HCT116 (cell line): ENCODE measurements at regions not wholly inside any gene's neighbourhood (a gene's known extent, or its start where the extent isn't known, plus 50 kb on each side); places are given as distances from the start of the nearest gene placed in this dataset.

Experiments used
- ATAC-seq: fragments of 200-7000 bp; cut with Tn5 transposase; 2 replicates; pipeline ENCODE4 v1.9.1; 2020; ENCODE audit warnings: mild to moderate bottlenecking, moderate library complexity
- BruUV-seq: library from RNA; stranded (reverse); fragments of 400-500 nt; replicated peaks from 2 replicates; lab custom pipeline; 2021; lab: Mats Ljungman, UMichigan
- CTCF ChIA-PET: fragments of 300-600 bp; sonication (Branson Sonifier 250); formaldehyde crosslinking; loops from one replicate; lab custom pipeline; 2021; ENCODE audit warnings: antibody characterized with exemption; lab: Charles Lee
- POLR2A ChIA-PET: fragments of 300-600, 350-600 bp; sonication (Branson Sonifier 250); formaldehyde crosslinking; loops from one replicate; lab custom pipeline; 2021; ENCODE audit warnings: antibody characterized with exemption; lab: Charles Lee
- RAD21 ChIA-PET, 2 experiments: fragments of 300-600 bp; sonication (Branson Sonifier 250); formaldehyde crosslinking; loops; one replicate each; lab custom pipeline; 2023; ENCODE audit warnings: low total read pairs in 2 of 2; ENCODE audit not compliant: uncharacterized antibody in 2 of 2, unreplicated experiment in 2 of 2, low non-redundant PET in 1 of 2; lab: Charles Lee
- DNase-seq: peaks from one replicate; pipeline ENCODE4 v3.0.0-alpha.2; 2010; ENCODE audit warnings: low read depth, low spot score
- H2AFZ ChIP-seq: fragments of 200-600 bp; shearing (Covaris generic), sonication (generic); 2 replicates; pipeline ENCODE4 v1.6.1; 2017; ENCODE audit warnings: low read depth, mixed run types, mixed read lengths, antibody characterized with exemption, low read length; ENCODE audit not compliant: poor library complexity, severe bottlenecking
- H3K27ac ChIP-seq: 2 replicates; pipeline ENCODE4 v1.5.1; 2012; ENCODE audit warnings: low read depth, low read length
- H3K27me3 ChIP-seq: fragments of 200-600 bp; sonication (generic); 2 replicates; pipeline ENCODE4 v1.6.1; 2016; ENCODE audit warnings: mixed run types, low read length, mixed read lengths; ENCODE audit not compliant: insufficient read depth
- H3K36me3 ChIP-seq, 2 experiments: fragments of 200-500 bp in 1 of 2; fragments of 200-600 bp in 1 of 2; sonication (Bioruptor generic) in 1 of 2; sonication (generic) in 1 of 2; 2 replicates each; pipeline versions ENCODE4 v1.5.1 to v1.6.1; 2014 to 2016; ENCODE audit warnings: low read length in 2 of 2, inconsistent platforms in 1 of 2, mixed read lengths in 1 of 2, mixed run types in 1 of 2; ENCODE audit not compliant: insufficient read depth in 2 of 2, control insufficient read depth in 1 of 2
- H3K4me1 ChIP-seq, 2 experiments: fragments of 200-600 bp in 1 of 2; sonication (generic) in 1 of 2; 2 replicates each; pipeline versions ENCODE4 v1.5.1 to v1.6.1; 2012 to 2017; ENCODE audit warnings: low read length in 2 of 2, inconsistent platforms in 1 of 2, mild to moderate bottlenecking in 1 of 2, mixed read lengths in 1 of 2, mixed run types in 1 of 2, moderate library complexity in 1 of 2; ENCODE audit not compliant: insufficient read depth in 2 of 2, control insufficient read depth in 1 of 2
- H3K4me2 ChIP-seq: fragments of 200-600 bp; sonication (generic); 2 replicates; pipeline ENCODE4 v1.6.1; 2017; ENCODE audit warnings: mixed run types, low read length, mixed read lengths
- H3K4me3 ChIP-seq, 2 experiments: fragments of 200-600 bp in 1 of 2; sonication (generic) in 1 of 2; replicated peaks in 1 of 2; 2 replicates each; pipeline ENCODE4 v1.5.1; 2011 to 2016; ENCODE audit warnings: low read length in 2 of 2, control low read depth in 1 of 2, low read depth in 1 of 2, mild to moderate bottlenecking in 1 of 2, mixed read lengths in 1 of 2, mixed run types in 1 of 2
- H3K79me2 ChIP-seq: fragments of 200-600 bp; sonication (generic); 2 replicates; pipeline ENCODE4 v1.6.1; 2017; ENCODE audit warnings: mild to moderate bottlenecking, mixed run types, low read length, moderate library complexity, mixed read lengths; ENCODE audit not compliant: insufficient read depth
- H3K9ac ChIP-seq: fragments of 200-600 bp; sonication (generic); 2 replicates; pipeline ENCODE4 v1.6.1; 2016; ENCODE audit warnings: low read length, mixed read lengths
- H3K9me2 ChIP-seq: fragments of 200-600 bp; sonication (generic), shearing (Covaris generic); 2 replicates; pipeline ENCODE4 v1.6.1; 2017; ENCODE audit warnings: mixed run types, mild to moderate bottlenecking, moderate library complexity; ENCODE audit not compliant: insufficient read depth
- H3K9me3 ChIP-seq, 2 experiments: fragments of 200-500 bp in 1 of 2; fragments of 200-600 bp in 1 of 2; sonication (Bioruptor generic) in 1 of 2; sonication (generic) in 1 of 2; 2 replicates each; pipeline ENCODE4 v1.6.1; 2014 to 2017; ENCODE audit warnings: low read length in 2 of 2, mixed read lengths in 2 of 2, inconsistent platforms in 1 of 2, low read depth in 1 of 2, mild to moderate bottlenecking in 1 of 2, mixed run types in 1 of 2, moderate library complexity in 1 of 2; ENCODE audit not compliant: control insufficient read depth in 1 of 2, insufficient read depth in 1 of 2
- H4K20me1 ChIP-seq: fragments of 200-600 bp; sonication (generic), shearing (Covaris generic); 2 replicates; pipeline ENCODE4 v1.6.1; 2017; ENCODE audit warnings: mixed run types, mild to moderate bottlenecking, moderate library complexity; ENCODE audit not compliant: insufficient read depth
- CBX3 ChIP-seq: IDR thresholded peaks from 2 replicates; pipeline ENCODE4 v1.6.1; 2012; ENCODE audit warnings: low read depth
- CEBPB ChIP-seq: IDR thresholded peaks from 2 replicates; pipeline ENCODE4 v1.6.1; 2012; ENCODE audit warnings: low read depth
- ELF1 ChIP-seq: IDR thresholded peaks from 2 replicates; pipeline ENCODE4 v1.6.1; 2012; ENCODE audit warnings: low read depth, borderline replicate concordance
- MAX ChIP-seq: IDR thresholded peaks from 2 replicates; pipeline ENCODE4 v1.6.1; 2012
- POLR2AphosphoS5 ChIP-seq: IDR thresholded peaks from 2 replicates; pipeline ENCODE4 v1.6.1; 2011; ENCODE audit warnings: mild to moderate bottlenecking, low read depth, low read length, moderate library complexity
- RAD21 ChIP-seq: IDR thresholded peaks from 2 replicates; pipeline ENCODE4 v1.6.1; 2012; ENCODE audit warnings: low read depth, mild to moderate bottlenecking
- SRF ChIP-seq: IDR thresholded peaks from 2 replicates; pipeline ENCODE4 v1.6.1; 2012; ENCODE audit warnings: low read depth
- ZBTB33 ChIP-seq: IDR thresholded peaks from 2 replicates; pipeline ENCODE4 v1.6.1; 2011; ENCODE audit warnings: mild to moderate bottlenecking, low read length, moderate library complexity; ENCODE audit not compliant: insufficient replicate concordance; ENCODE audit errors: extremely low read depth
- intact Hi-C: fragments of 100-400 bp; cut with micrococcal nuclease; formaldehyde crosslinking; loops from 2 replicates; pipeline ENCODE4 v1.10.0; 2022

GRCh38 chr12:102322254-102322653 is 124.6 kb upstream of the PMCH start:
- ATAC-seq (no peak), DNase-seq (no peak)
- Histone ChIP-seq H4K20me1 (no peaks in the 10 kb centered on the region; the same call in 1 of the 2 replicates), H3K27me3 (no peaks in the 10 kb centered on the region), H3K9me3 (no peaks in the 10 kb centered on the region), H3K4me3 (no peak overlapping the region), H3K9ac (no peak overlapping the region), H3K9me2 (no peaks in the 10 kb centered on the region), H2AFZ (no peak overlapping the region), H3K4me2 (no peak overlapping the region), H3K27ac (no peak overlapping the region), H3K36me3 (no peaks in the 10 kb centered on the region), H3K79me2 (no peaks in the 10 kb centered on the region), H3K4me1 (no peaks in the 10 kb centered on the region)
- no TSS peak for BruUV-seq
- CTCF ChIA-PET: no interaction called here
- RAD21 ChIA-PET: no interaction called here
- TF ChIP-seq ELF1 (no peak), CBX3 (no peak), SRF (no peak), CEBPB (no peak), RAD21 (no peak), MAX (no peak), ZBTB33 (no peak), POLR2AphosphoS5 (no peak)
- intact Hi-C loops: no loop called here
- POLR2A ChIA-PET: no interaction called here
